ENCODE measurements at regions not wholly inside any gene's neighbourhood (a gene's known extent, or its start where the extent isn't known, plus 50 kb on each side); places are given as distances from the start of the nearest gene placed in this dataset.

GRCh38 chr1:199976496-199977144 lies 50.9 kb upstream of the NR5A2 start:
- no peak for TF ChIP-seq CTCF (IDR thresholded peaks at IDR 0.05)
- TF ChIP-seq POLR2AphosphoS5 (IDR thresholded peaks at IDR 0.05; ENCODE audit: insufficient read depth in 1 of 2, low read depth in 1 of 2), result no peak
- no peak for TF ChIP-seq POLR2A (IDR thresholded peaks at IDR 0.05)

Data from vagina (tissue), 2 donors.